GM12878 (cell line): ENCODE measurements at regions not wholly inside any gene's neighbourhood (a gene's known extent, or its start where the extent isn't known, plus 50 kb on each side); places are given as distances from the start of the nearest gene placed in this dataset.

Experiments used
- ATAC-seq: fragments of 200-7000 bp; cut with Tn5 transposase; 3 replicates; pipeline ENCODE4 v1.9.1; 2020; ENCODE audit warnings: mild to moderate bottlenecking, moderate library complexity
- BruUV-seq: library from RNA; stranded (reverse); fragments of 400-500 nt; replicated peaks from 2 replicates; lab custom pipeline; 2021; lab: Mats Ljungman, UMichigan
- CTCF ChIA-PET: fragments of 300-600 bp; sonication (Branson Sonifier 250); formaldehyde crosslinking; extraction: SDS; loops from one replicate; lab custom pipeline; 2021; ENCODE audit warnings: inconsistent platforms; lab: Yijun Ruan, JAX
- POLR2A ChIA-PET: fragments of 350-600 bp; formaldehyde crosslinking; extraction: SDS; loops from one replicate; lab custom pipeline; 2021; ENCODE audit warnings: inconsistent platforms; lab: Charles Lee
- RAD21 ChIA-PET: fragments of 300-600 bp; sonication (Branson Sonifier 250); formaldehyde crosslinking; loops from one replicate; lab custom pipeline; 2023; ENCODE audit warnings: antibody characterized with exemption; ENCODE audit not compliant: unreplicated experiment; lab: Charles Lee
- SMC1A ChIA-PET: fragments of 300-600 bp; sonication (Branson Sonifier 250); formaldehyde crosslinking; loops from one replicate; lab custom pipeline; 2023; ENCODE audit not compliant: unreplicated experiment, uncharacterized antibody; lab: Charles Lee
- DNase-seq: peaks from one replicate; pipeline ENCODE4 v3.0.0-alpha.2; 2011; ENCODE audit warnings: low read depth, low spot score
- FAIRE-seq: peaks from 3 replicates; lab custom pipeline; 2011; peaks lifted over from hg19 to GRCh38; lab: Jason Lieb, UNC
- H2AFZ ChIP-seq: 2 replicates; pipeline ENCODE4 v1.6.0; 2011; ENCODE audit warnings: low read depth, low read length, control low read depth; ENCODE audit not compliant: control insufficient read depth
- H3K27ac ChIP-seq: 2 replicates; pipeline ENCODE4 v1.5.1; 2011; ENCODE audit warnings: control low read depth; ENCODE audit not compliant: control insufficient read depth, insufficient read depth
- H3K27me3 ChIP-seq, 2 experiments: replicated peaks in 1 of 2; 2 replicates each; pipeline versions ENCODE4 v1.6.0 to v1.6.1; 2011; ENCODE audit warnings: low read length in 1 of 2; ENCODE audit not compliant: control insufficient read depth in 2 of 2, insufficient read depth in 2 of 2
- H3K36me3 ChIP-seq, 2 experiments: 2 replicates each; pipeline ENCODE4 v1.5.1; 2011; ENCODE audit warnings: low read length in 1 of 2; ENCODE audit not compliant: control insufficient read depth in 2 of 2, insufficient read depth in 2 of 2
- H3K4me1 ChIP-seq: 2 replicates; pipeline ENCODE4 v1.6.1; 2011; ENCODE audit warnings: mild to moderate bottlenecking, low read length, moderate library complexity, mixed read lengths; ENCODE audit not compliant: control insufficient read depth, insufficient read depth
- H3K4me2 ChIP-seq: 2 replicates; pipeline ENCODE4 v1.6.0; 2011; ENCODE audit warnings: control low read depth; ENCODE audit not compliant: control insufficient read depth, insufficient read depth
- H3K4me3 ChIP-seq: fragments of 200-600 bp; sonication (generic); 2 replicates; pipeline ENCODE4 v1.5.1; 2016
- H3K79me2 ChIP-seq: 2 replicates; pipeline ENCODE4 v1.6.0; 2011; ENCODE audit warnings: low read length; ENCODE audit not compliant: control insufficient read depth, insufficient read depth
- H3K9ac ChIP-seq: 2 replicates; pipeline ENCODE4 v1.8.0; 2011; ENCODE audit warnings: low read length, control low read depth, mixed read lengths; ENCODE audit not compliant: control insufficient read depth, insufficient read depth
- H3K9me3 ChIP-seq: replicated peaks from 3 replicates; pipeline ENCODE4 v1.5.1; 2011; ENCODE audit warnings: mild to moderate bottlenecking, low read length; ENCODE audit not compliant: control insufficient read depth, insufficient read depth
- H4K20me1 ChIP-seq: 2 replicates; pipeline ENCODE4 v1.6.0; 2011; ENCODE audit not compliant: control insufficient read depth, insufficient read depth
- BACH1 ChIP-seq: fragments of 450-650 bp; IDR thresholded peaks from 2 replicates; pipeline ENCODE4 v1.6.1; 2017; ENCODE audit warnings: mild to moderate bottlenecking, borderline replicate concordance
- BCL3 ChIP-seq: IDR thresholded peaks from 2 replicates; pipeline ENCODE4 v1.6.1; 2011; ENCODE audit warnings: borderline replicate concordance, low read depth, mild to moderate bottlenecking, moderate library complexity, low read length; ENCODE audit not compliant: insufficient read depth, poor library complexity, severe bottlenecking
- BCLAF1 ChIP-seq: fragments of 450-650 bp; IDR thresholded peaks from 2 replicates; pipeline ENCODE4 v1.6.1; 2017; ENCODE audit warnings: antibody characterized with exemption, mild to moderate bottlenecking, moderate library complexity
- CREM ChIP-seq: IDR thresholded peaks from 2 replicates; pipeline ENCODE4 v1.6.1; 2014; ENCODE audit warnings: antibody characterized with exemption, low read depth
- EGR1 ChIP-seq, 2 experiments: IDR thresholded peaks; 1 replicate in 1 of 2; 2 replicates in 1 of 2; pipeline ENCODE4 v1.6.1; 2011 to 2012; ENCODE audit warnings: low read depth in 2 of 2, low read length in 2 of 2, borderline replicate concordance in 1 of 2, mild to moderate bottlenecking in 1 of 2, moderate library complexity in 1 of 2
- FOS ChIP-seq: IDR thresholded peaks from 3 replicates; pipeline ENCODE4 v1.6.1; 2011; ENCODE audit warnings: borderline replicate concordance; ENCODE audit not compliant: insufficient read length; ENCODE audit errors: extremely low read depth
- NR2C1 ChIP-seq: fragments of 450-650 bp; IDR thresholded peaks from 2 replicates; pipeline ENCODE4 v1.6.1; 2017; ENCODE audit warnings: antibody characterized with exemption, mild to moderate bottlenecking, moderate library complexity
- PBX3 ChIP-seq: IDR thresholded peaks from 2 replicates; pipeline ENCODE4 v1.6.1; 2011; ENCODE audit warnings: mild to moderate bottlenecking, low read depth, low read length, moderate library complexity; ENCODE audit not compliant: insufficient replicate concordance
- RCOR1 ChIP-seq: conservative IDR thresholded peaks from 2 replicates; pipeline ENCODE4 v1.6.1; 2012; ENCODE audit warnings: low read depth, low read length, improper control_type of control experiment
- SUZ12 ChIP-seq: fragments of 200-600 bp; sonication (generic); IDR thresholded peaks from one replicate; pipeline ENCODE4 v1.6.1; 2018; ENCODE audit warnings: antibody characterized with exemption, mild to moderate bottlenecking; ENCODE audit not compliant: unreplicated experiment
- TAF1 ChIP-seq: IDR thresholded peaks from 2 replicates; pipeline ENCODE4 v1.6.1; 2011; ENCODE audit warnings: mild to moderate bottlenecking, low read depth, low read length, borderline replicate concordance
- ZNF217 ChIP-seq: fragments of 450-650 bp; IDR thresholded peaks from 2 replicates; pipeline ENCODE4 v1.6.1; 2017; ENCODE audit warnings: antibody characterized with exemption, mild to moderate bottlenecking
- WGBS: methylation state at CpG from one replicate; pipeline ENCODE4 v1.1.6; 2016; ENCODE audit warnings: low lambda C conversion rate; ENCODE audit not compliant: insufficient replicate concordance, insufficient coverage; ENCODE audit errors: missing lambda C conversion rate; 5-methylcytosine and 5-hydroxymethylcytosine counted together
- in situ Hi-C: fragments of 300-500 bp; cut with MboI; formaldehyde crosslinking; loops from 9 replicates; pipeline ENCODE4 v1.14.3; 2018; ENCODE audit warnings: mixed read lengths
- intact Hi-C: fragments of 100-400 bp; cut with micrococcal nuclease; formaldehyde crosslinking; loops from one replicate; pipeline ENCODE4 v1.14.2; 2022; ENCODE audit not compliant: unreplicated experiment

GRCh38 chr3:140857993-140858392 lies 83.6 kb upstream of the SLC25A36 start:
- ChIA-PET RAD21 (no interaction called here), SMC1A (interaction anchor here (1.8 to 2.1 kb wide), 2 partner anchors 15 to 104 kb away, joined by 5 to 7 read pairs; no protein-coding TSS in a partner anchor), POLR2A (no interaction called here), CTCF (no interaction called here)
- no peaks in the 10 kb centered on the region for H3K9me3 ChIP-seq
- H3K4me1 ChIP-seq, result no peaks in the 10 kb centered on the region
- no peak overlapping the region for H3K4me2 ChIP-seq
- 49% methylated on average over 2 of the region's 2 CpGs for WGBS
- no peaks in the 10 kb centered on the region for H4K20me1 ChIP-seq
- no peak for DNase-seq
- H3K4me3 ChIP-seq, result no peak overlapping the region
- no peaks in the 10 kb centered on the region for H3K79me2 ChIP-seq
- no peak for TF ChIP-seq SUZ12
- TF ChIP-seq ZNF217, result no peak
- no peak for TF ChIP-seq NR2C1
- no peak for TF ChIP-seq EGR1 (IDR thresholded peaks at IDR 0.05; ENCODE audit: borderline replicate concordance in 1 of 2, low read depth in 2 of 2, low read length in 2 of 2)
- no peak for TF ChIP-seq BCL3
- no peak for TF ChIP-seq PBX3
- TF ChIP-seq TAF1, result no peak
- TF ChIP-seq RCOR1, result no peak
- no peak for TF ChIP-seq BACH1
- TF ChIP-seq CREM, result no peak
- no peak for TF ChIP-seq BCLAF1
- TF ChIP-seq FOS, result no peak
- H2AFZ ChIP-seq, result no peak overlapping the region
- H3K27ac ChIP-seq, result no peak overlapping the region
- no peaks in the 10 kb centered on the region; a peak in 1 of 4 replicates for H3K27me3 ChIP-seq
- intact Hi-C loops, result no loop called here
- no peak for ATAC-seq
- FAIRE-seq, result no peak
- no TSS peak for BruUV-seq
- H3K9ac ChIP-seq, result no peak overlapping the region
- in situ Hi-C loops, result loop anchor here (25.0 kb wide), 3 partner anchors 721 to 1421 kb away; partner anchors contain the start of gene CLSTN2
- no peaks in the 10 kb centered on the region for H3K36me3 ChIP-seq
